ENCODE measurements at regions not wholly inside any gene's neighbourhood (a gene's known extent, or its start where the extent isn't known, plus 50 kb on each side); places are given as distances from the start of the nearest gene placed in this dataset.
"Not testable (repeated sequence)": the region's sequence is repeated elsewhere in the genome, so short reads cannot be mapped to it uniquely, and the experiment has no call there.

DNA sequence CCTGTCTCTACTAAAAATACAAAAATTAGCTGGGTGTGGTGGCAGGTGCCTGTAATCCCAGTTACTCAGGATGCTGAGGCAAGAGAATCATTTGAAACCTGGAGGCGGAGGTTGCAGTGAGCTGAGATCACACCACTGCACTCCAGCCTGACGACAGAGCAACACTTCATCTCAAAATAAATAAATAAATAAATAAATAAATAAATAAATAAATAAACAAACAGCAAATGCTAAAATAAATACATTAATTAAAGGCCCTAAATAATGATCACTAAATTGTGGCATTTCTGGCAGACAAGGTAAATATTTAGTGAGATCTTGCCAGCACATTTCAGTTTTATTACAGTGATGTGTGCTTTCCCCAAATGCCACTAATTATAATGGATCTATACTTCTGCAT, 427.8 kb downstream of the RND3 start:
- DNase-seq (ENCODE audit: low read depth), result not testable (repeated sequence)

DNA sequence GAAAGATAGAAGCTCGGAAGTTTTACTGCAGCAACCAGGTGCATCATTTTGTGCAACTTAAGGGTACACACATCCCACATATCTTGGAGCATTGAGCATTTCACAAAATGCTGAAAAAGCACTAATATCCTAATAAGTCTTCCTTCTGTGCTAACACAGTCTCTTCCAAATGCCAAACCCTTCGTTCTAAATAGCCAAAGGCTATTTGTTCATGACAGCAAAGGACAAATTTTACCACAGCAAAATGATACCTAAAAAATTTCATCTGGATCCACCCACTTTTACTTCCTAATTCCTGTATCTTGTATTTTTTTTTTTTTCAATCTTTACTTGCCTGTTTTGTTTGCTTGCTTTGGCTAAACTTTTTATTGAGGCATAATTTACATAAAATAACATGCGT, 435.0 kb downstream of the RND3 start:
- DNase-seq (ENCODE audit: low read depth), result no peak

GRCh38 chr2:150051004-150051403, 436.5 kb downstream of the RND3 start:
- no peak for DNase-seq (ENCODE audit: low read depth)

GRCh38 chr2:150050036-150050435, 437.4 kb downstream of the RND3 start:
- no peak for DNase-seq (ENCODE audit: low read depth)

DNA sequence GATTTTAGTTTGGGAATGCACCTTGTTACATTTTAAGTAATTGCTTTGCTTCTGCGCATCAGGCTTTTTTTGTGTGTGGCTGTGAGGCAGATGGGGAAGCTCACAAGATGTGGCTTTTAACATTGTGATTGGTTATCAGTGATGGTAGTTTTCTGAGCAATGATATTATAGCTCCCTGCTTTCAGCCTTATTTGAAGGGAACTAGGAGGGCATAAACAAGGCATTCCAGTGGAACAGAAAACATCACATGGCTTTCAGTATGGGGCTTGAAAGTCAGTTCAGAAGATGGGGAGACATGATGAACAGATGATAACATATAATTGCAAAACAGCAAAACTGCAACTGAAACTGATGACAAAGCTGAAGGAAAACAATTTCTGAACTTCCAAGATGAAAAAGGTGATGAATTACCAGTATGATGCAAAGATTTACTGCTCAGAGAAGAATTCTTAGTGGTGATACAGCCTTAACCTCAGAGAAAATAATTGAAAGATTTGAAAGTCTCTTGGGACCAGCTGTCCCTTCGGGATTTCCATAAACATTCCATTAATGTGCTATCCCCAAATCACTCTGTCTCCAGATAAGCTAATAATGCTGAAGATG, 439.7 kb downstream of the RND3 start:
- no peak for DNase-seq (ENCODE audit: low read depth)

- DNase-seq (ENCODE audit: low read depth), result no peak
Observed at GRCh38 chr2:150046810-150047209, 440.7 kb downstream of the RND3 start.

- DNase-seq (ENCODE audit: low read depth), result peak; percentile 52
Observed at GRCh38 chr2:150046211-150046610, 441.3 kb downstream of the RND3 start.

GRCh38 chr2:150045601-150046000, 441.9 kb downstream of the RND3 start:
- no peak for DNase-seq (ENCODE audit: low read depth)

GRCh38 chr2:150043172-150043500, 444.3 kb downstream of the RND3 start:
- DNase-seq (ENCODE audit: low read depth), result no peak

- DNase-seq (ENCODE audit: low read depth), result no peak
Observed at GRCh38 chr2:150042500-150043171, 444.8 kb downstream of the RND3 start.

DNA sequence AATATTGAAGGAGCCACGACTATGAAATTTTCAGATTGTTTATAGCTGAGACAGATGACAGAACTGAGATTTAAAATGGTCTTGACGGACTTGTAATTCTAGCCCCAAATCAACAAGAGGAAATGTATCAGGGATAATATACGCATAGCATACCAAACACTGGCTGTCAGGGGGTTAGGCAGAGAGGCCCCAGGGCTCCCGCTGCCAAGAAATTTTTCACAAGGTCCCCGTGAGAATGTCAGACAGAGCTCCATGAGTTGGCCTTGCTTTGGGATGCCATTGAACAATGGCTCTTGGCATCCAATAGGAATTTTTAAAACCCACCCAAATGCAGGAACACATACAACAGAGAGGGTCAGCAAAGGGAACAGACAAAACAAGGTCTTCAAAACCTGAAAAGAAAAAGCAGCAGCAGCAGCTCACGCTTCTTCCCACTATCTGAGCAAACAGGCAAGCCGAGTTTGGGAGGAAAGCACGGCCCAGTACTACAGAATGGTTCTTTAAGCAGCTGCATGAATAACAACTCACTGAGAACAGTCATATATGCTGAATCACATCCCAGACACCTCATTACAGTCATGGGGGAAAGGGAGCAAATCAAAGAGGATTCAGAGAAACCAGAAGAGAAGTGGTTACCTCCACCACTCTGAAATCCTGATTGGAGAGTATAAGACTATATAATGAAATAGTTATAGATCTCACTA, 445.6 kb downstream of the RND3 start:
- no peak for DNase-seq (ENCODE audit: low read depth)

DNA sequence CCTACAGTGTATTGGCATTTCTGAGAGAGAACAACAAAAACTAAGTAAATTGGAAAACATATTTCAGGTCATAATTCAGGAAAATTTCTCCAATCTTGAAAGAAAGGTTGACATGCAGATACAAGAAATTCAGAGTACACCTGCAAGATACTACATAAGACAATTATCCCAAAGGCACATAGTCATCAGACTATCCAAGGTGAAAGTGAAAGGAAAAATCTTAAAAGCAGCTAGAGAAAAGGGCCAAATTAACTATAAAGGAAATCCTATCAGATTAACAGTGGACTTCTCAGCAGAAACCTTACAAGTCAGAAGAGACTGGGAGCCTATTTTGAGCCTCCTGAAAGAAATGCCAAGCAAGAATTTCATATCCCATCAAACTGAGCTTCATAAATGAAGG, 449.0 kb upstream of the MMADHC start:
- DNase-seq (ENCODE audit: low read depth), result peak; percentile 19

GRCh38 chr2:150034665-150035064, 447.1 kb upstream of the MMADHC start:
- no peak for DNase-seq (ENCODE audit: low read depth)

- DNase-seq (ENCODE audit: low read depth), result no peak
Observed at GRCh38 chr2:150030436-150031190, 443.0 kb upstream of the MMADHC start.

- no peak for DNase-seq (ENCODE audit: low read depth)
Observed at GRCh38 chr2:150028322-150028721, 440.7 kb upstream of the MMADHC start.

GRCh38 chr2:150027164-150027563, 439.6 kb upstream of the MMADHC start:
- DNase-seq (ENCODE audit: low read depth), result no peak

GRCh38 chr2:150023663-150024062, 436.1 kb upstream of the MMADHC start:
- no peak for DNase-seq (ENCODE audit: low read depth)

DNA sequence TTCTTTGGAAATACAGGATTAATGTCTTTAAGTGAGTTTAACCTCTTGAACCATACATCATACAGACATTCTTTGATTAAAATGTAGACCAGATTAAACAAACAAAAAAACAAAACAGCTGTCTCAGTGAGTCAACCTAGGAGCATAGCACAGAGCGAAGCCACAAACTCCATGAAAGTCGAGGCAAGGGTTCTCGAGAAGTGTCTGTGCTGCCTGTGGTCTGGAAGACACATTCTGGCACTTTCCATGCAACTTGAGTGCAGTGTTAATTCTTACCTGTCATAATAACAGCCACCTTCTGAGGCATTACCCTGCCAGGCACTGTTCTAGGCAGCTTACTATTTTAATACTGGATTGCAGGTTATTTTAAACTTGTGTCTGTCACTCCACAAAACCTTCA, 435.5 kb upstream of the MMADHC start:
- DNase-seq (ENCODE audit: low read depth), result no peak

- DNase-seq (ENCODE audit: low read depth), result no peak
Observed at GRCh38 chr2:150020937-150021673, 433.5 kb upstream of the MMADHC start.

GRCh38 chr2:150020221-150020620, 432.6 kb upstream of the MMADHC start:
- no peak for DNase-seq (ENCODE audit: low read depth)

- no peak for DNase-seq (ENCODE audit: low read depth)
Observed at GRCh38 chr2:150019063-150019462, 431.5 kb upstream of the MMADHC start.

DNA sequence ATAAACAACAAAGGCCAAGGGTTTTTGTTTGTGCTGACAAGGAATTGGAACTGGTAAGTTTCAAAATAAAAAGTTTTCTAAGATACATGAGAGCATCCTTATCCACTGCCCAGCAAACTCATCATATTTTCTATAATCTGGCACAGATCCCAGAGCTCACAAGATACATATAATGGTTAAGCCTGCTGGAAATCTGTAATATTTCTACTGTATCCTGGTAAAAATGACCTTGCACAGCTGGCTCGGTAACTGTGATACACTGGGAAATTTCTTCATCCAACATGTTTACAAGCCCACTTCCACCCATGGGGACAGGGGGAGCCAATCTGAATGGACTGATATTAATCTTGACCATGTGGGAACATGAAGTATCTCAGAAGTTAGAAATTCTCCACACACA, 425.4 kb upstream of the MMADHC start:
- no peak for DNase-seq (ENCODE audit: low read depth)
